T-cell (primary cell): ENCODE measurements at regions not wholly inside any gene's neighbourhood (a gene's known extent, or its start where the extent isn't known, plus 50 kb on each side); places are given as distances from the start of the nearest gene placed in this dataset.

Experiments used
- ATAC-seq, 4 experiments: fragments of 200-7000 bp in 3 of 4; fragments of 150-1000 bp in 1 of 4; cut with Tn5 transposase; replicated peaks in 1 of 4; 1 replicate in 3 of 4; 2 replicates in 1 of 4; pipeline ENCODE4 v1.10.0; 2021; ENCODE audit warnings: moderate library complexity in 3 of 4, mild to moderate bottlenecking in 2 of 4, moderate number of reproducible peaks in 1 of 4
- CTCF ChIA-PET, 2 donors: fragments of 300-600 bp; sonication (Branson Sonifier 250); formaldehyde crosslinking; loops; one replicate each; lab custom pipeline; 2022; ENCODE audit warnings: antibody characterized with exemption in 2 of 2; lab: Charles Lee
- POLR2A ChIA-PET, 2 donors: fragments of 300-600 bp; sonication (Branson Sonifier 250); formaldehyde crosslinking; loops; one replicate each; lab custom pipeline; 2022; ENCODE audit warnings: antibody characterized with exemption in 2 of 2; lab: Charles Lee
- DNase-seq, 35 experiments: peaks; one replicate each; pipeline versions ENCODE4 v3.0.0 to v3.0.0-alpha.2; 2013 to 2023
- H3K27ac ChIP-seq: one replicate; pipeline ENCODE4 v1.5.1; 2013; ENCODE audit warnings: low read length
- H3K27me3 ChIP-seq, 2 experiments: replicated peaks in 1 of 2; 1 replicate in 1 of 2; 2 replicates in 1 of 2; pipeline versions ENCODE4 v1.6.1 to v1.7.0; 2013; ENCODE audit warnings: low read length in 1 of 2, mixed read lengths in 1 of 2; ENCODE audit not compliant: control insufficient read depth in 2 of 2, insufficient read depth in 2 of 2; ENCODE audit errors: extremely low read depth in 1 of 2
- H3K36me3 ChIP-seq, 2 donors: 1 replicate in 1 of 2; 2 replicates in 1 of 2; pipeline versions ENCODE4 v1.6.1 to v1.7.0; 2013; ENCODE audit warnings: low read length in 1 of 2; ENCODE audit not compliant: control insufficient read depth in 2 of 2, insufficient read depth in 1 of 2; ENCODE audit errors: extremely low read depth in 1 of 2
- H3K4me1 ChIP-seq, 2 experiments: 1 replicate in 1 of 2; 2 replicates in 1 of 2; pipeline versions ENCODE4 v1.6.1 to v1.7.0; 2013; ENCODE audit warnings: low read length in 2 of 2, mixed read lengths in 1 of 2; ENCODE audit not compliant: insufficient read depth in 2 of 2, control insufficient read depth in 1 of 2; ENCODE audit errors: extremely low read depth in 1 of 2
- H3K4me3 ChIP-seq, 2 donors: 1 replicate in 1 of 2; 2 replicates in 1 of 2; pipeline versions ENCODE4 v1.5.1 to v1.7.0; 2013; ENCODE audit warnings: mild to moderate bottlenecking in 2 of 2, low read length in 1 of 2, moderate library complexity in 1 of 2; ENCODE audit not compliant: control insufficient read depth in 1 of 2; ENCODE audit errors: extremely low read depth in 1 of 2
- H3K9me3 ChIP-seq: 2 replicates; pipeline ENCODE4 v1.7.0; 2013
- H3K27ac Mint-ChIP-seq, 2 donors: one replicate each; pipeline ENCODE4 v1.8.0; 2020 to 2021; ENCODE audit warnings: mild to moderate bottlenecking in 2 of 2, mixed read lengths in 2 of 2
- H3K27me3 Mint-ChIP-seq, 2 donors: one replicate each; pipeline ENCODE4 v1.8.0; 2021 to 2022; ENCODE audit warnings: mixed read lengths in 2 of 2
- H3K36me3 Mint-ChIP-seq: one replicate; pipeline ENCODE4 v1.8.0; 2021; ENCODE audit warnings: mixed read lengths
- H3K4me1 Mint-ChIP-seq, 3 donors: one replicate each; pipeline ENCODE4 v1.8.0; 2020 to 2022; ENCODE audit warnings: mixed read lengths in 3 of 3, mild to moderate bottlenecking in 1 of 3
- H3K4me3 Mint-ChIP-seq, 3 donors: one replicate each; pipeline ENCODE4 v1.8.0; 2020 to 2022; ENCODE audit warnings: mild to moderate bottlenecking in 3 of 3, mixed read lengths in 3 of 3, moderate library complexity in 3 of 3
- H3K9me3 Mint-ChIP-seq, 3 donors: one replicate each; pipeline ENCODE4 v1.8.0; 2020 to 2022; ENCODE audit warnings: mixed read lengths in 3 of 3
- WGBS: methylation state at CpG from one replicate; pipeline ENCODE4 v1.1.5; 2013; ENCODE audit warnings: missing lambda C conversion rate; ENCODE audit not compliant: insufficient coverage; 5-methylcytosine and 5-hydroxymethylcytosine counted together

GRCh38 chr9:135249711-135250110 lies 162.2 kb downstream of the OLFM1 start:
- DNase-seq (no peak), ATAC-seq (no peak)
- no peaks in the 10 kb centered on the region for H3K36me3 Mint-ChIP-seq
- H3K27ac Mint-ChIP-seq, result no peak overlapping the region
- H3K4me1 ChIP-seq, result no peaks in the 10 kb centered on the region
- H3K27me3 Mint-ChIP-seq, result peaks cover 21 to 22% of the 10 kb centered on the region in 2 donors
- H3K4me1 Mint-ChIP-seq, result no peaks in the 10 kb centered on the region
- no peaks in the 10 kb centered on the region for H3K9me3 Mint-ChIP-seq
- peaks cover 2 to 29% of the 10 kb centered on the region in 2 experiments for H3K27me3 ChIP-seq
- H3K4me3 ChIP-seq, result no peak overlapping the region
- no peaks in the 10 kb centered on the region for H3K36me3 ChIP-seq
- H3K9me3 ChIP-seq, result no peaks in the 10 kb centered on the region
- no peak overlapping the region for H3K4me3 Mint-ChIP-seq
- POLR2A ChIA-PET, result no interaction called here
- CTCF ChIA-PET, result interaction anchor here in 1 of 2 donors (0.5 kb wide), 1 partner anchor 88 kb away, joined by 3 read pairs; no protein-coding TSS in a partner anchor
- WGBS, result 90% methylated on average over 2 of the region's 8 CpGs
- H3K27ac ChIP-seq, result no peak overlapping the region

- POLR2A ChIA-PET, result no interaction called here
- Mint-ChIP-seq H3K36me3 (no peaks in the 10 kb centered on the region), H3K4me3 (no peak overlapping the region), H3K9me3 (no peaks in the 10 kb centered on the region), H3K4me1 (no peaks in the 10 kb centered on the region), H3K27ac (no peak overlapping the region), H3K27me3 (peaks cover 8 to 17% of the 10 kb centered on the region in 2 donors)
- Histone ChIP-seq H3K4me3 (no peak overlapping the region), H3K4me1 (no peaks in the 10 kb centered on the region), H3K36me3 (no peaks in the 10 kb centered on the region), H3K27me3 (peaks cover 2 to 26% of the 10 kb centered on the region in 2 experiments), H3K27ac (no peak overlapping the region), H3K9me3 (no peaks in the 10 kb centered on the region)
- WGBS, result 76% methylated on average over 1 of the region's 6 CpGs
- DNase-seq, result no peak
- ATAC-seq, result no peak
- CTCF ChIA-PET, result no interaction called here
These were observed 163.9 kb downstream of the OLFM1 start for GRCh38 chr9:135251331-135251761.

GRCh38 chr9:135251996-135252760 lies 164.7 kb downstream of the OLFM1 start:
- no peak overlapping the region for H3K27ac Mint-ChIP-seq
- 84% methylated on average over 28 of the region's 30 CpGs for WGBS
- CTCF ChIA-PET, result no interaction called here

GRCh38 chr9:135252980-135253304 lies 165.5 kb downstream of the OLFM1 start:
- H3K9me3 Mint-ChIP-seq, result no peaks in the 10 kb centered on the region
- H3K27me3 ChIP-seq, result peaks cover 2 to 31% of the 10 kb centered on the region in 2 experiments
- no peaks in the 10 kb centered on the region for H3K36me3 Mint-ChIP-seq
- no peaks in the 10 kb centered on the region for H3K36me3 ChIP-seq
- H3K4me1 ChIP-seq, result no peaks in the 10 kb centered on the region
- peaks cover 7 to 11% of the 10 kb centered on the region in 2 donors for H3K27me3 Mint-ChIP-seq
- ChIA-PET POLR2A (no interaction called here), CTCF (no interaction called here)
- no peak overlapping the region for H3K27ac ChIP-seq
- H3K4me1 Mint-ChIP-seq, result no peaks in the 10 kb centered on the region
- no peaks in the 10 kb centered on the region for H3K9me3 ChIP-seq
- no peak overlapping the region for H3K27ac Mint-ChIP-seq
- DNase-seq (no peak), ATAC-seq (no peak)
- no peak overlapping the region for H3K4me3 Mint-ChIP-seq
- 47% methylated on average over 2 of the region's 9 CpGs for WGBS
- H3K4me3 ChIP-seq, result no peak overlapping the region

More at GRCh38 chr9:135251996-135252760, 164.7 kb downstream of the OLFM1 start:
- H3K27me3 Mint-ChIP-seq, result peaks cover 7 to 12% of the 10 kb centered on the region in 2 donors
- Histone ChIP-seq H3K4me1 (no peaks in the 10 kb centered on the region), H3K27ac (no peak overlapping the region), H3K4me3 (no peak overlapping the region), H3K27me3 (peaks cover 2 to 27% of the 10 kb centered on the region in 2 experiments), H3K36me3 (no peaks in the 10 kb centered on the region), H3K9me3 (no peaks in the 10 kb centered on the region)
- ATAC-seq, result no peak
- H3K4me3 Mint-ChIP-seq, result no peak overlapping the region
- H3K36me3 Mint-ChIP-seq, result no peaks in the 10 kb centered on the region
- POLR2A ChIA-PET, result no interaction called here
- H3K4me1 Mint-ChIP-seq, result no peaks in the 10 kb centered on the region
- H3K9me3 Mint-ChIP-seq, result no peaks in the 10 kb centered on the region
- DNase-seq, result no peak

- Mint-ChIP-seq H3K27me3 (peaks cover 7 to 11% of the 10 kb centered on the region in 2 donors), H3K27ac (no peak overlapping the region), H3K9me3 (no peaks in the 10 kb centered on the region), H3K4me1 (no peaks in the 10 kb centered on the region), H3K36me3 (no peaks in the 10 kb centered on the region), H3K4me3 (no peak overlapping the region)
- DNase-seq (no peak), ATAC-seq (no peak)
- ChIA-PET CTCF (no interaction called here), POLR2A (no interaction called here)
- H3K9me3 ChIP-seq, result no peaks in the 10 kb centered on the region
- no peaks in the 10 kb centered on the region for H3K36me3 ChIP-seq
- H3K27ac ChIP-seq, result no peak overlapping the region
- no peaks in the 10 kb centered on the region for H3K4me1 ChIP-seq
- H3K27me3 ChIP-seq, result peaks cover 2 to 31% of the 10 kb centered on the region in 2 experiments
- WGBS, result 39% methylated on average over 22 of the region's 31 CpGs
- H3K4me3 ChIP-seq, result no peak overlapping the region
These were observed 166.0 kb downstream of the OLFM1 start for GRCh38 chr9:135253305-135254004.

- Histone ChIP-seq H3K4me3 (no peak overlapping the region), H3K4me1 (no peaks in the 10 kb centered on the region), H3K9me3 (no peaks in the 10 kb centered on the region), H3K36me3 (no peaks in the 10 kb centered on the region), H3K27ac (no peak overlapping the region), H3K27me3 (peaks cover 2 to 31% of the 10 kb centered on the region in 2 experiments)
- Mint-ChIP-seq H3K27me3 (peaks cover 7 to 11% of the 10 kb centered on the region in 2 donors), H3K27ac (no peak overlapping the region), H3K9me3 (no peaks in the 10 kb centered on the region), H3K36me3 (no peaks in the 10 kb centered on the region), H3K4me3 (no peak overlapping the region), H3K4me1 (no peaks in the 10 kb centered on the region)
- ATAC-seq, result no peak
- ChIA-PET POLR2A (no interaction called here), CTCF (no interaction called here)
- 81% methylated on average over 21 of the region's 25 CpGs for WGBS
- no peak for DNase-seq
These were observed 166.9 kb downstream of the OLFM1 start for GRCh38 chr9:135254176-135255032.
